MM.1S (cell line): ENCODE measurements at regions not wholly inside any gene's neighbourhood (a gene's known extent, or its start where the extent isn't known, plus 50 kb on each side); places are given as distances from the start of the nearest gene placed in this dataset.

Experiments used
- DNase-seq: peaks from one replicate; pipeline ENCODE4 v3.0.0-alpha.2; 2015
- H2AFZ ChIP-seq: fragments of 300-600 bp; sonication (generic); 2 replicates; pipeline ENCODE4 v1.6.0; 2016; ENCODE audit warnings: antibody characterized with exemption, low read length
- H3F3A ChIP-seq: fragments of 300-600 bp; sonication (generic); 2 replicates; pipeline ENCODE4 v1.6.1; 2016; ENCODE audit warnings: mild to moderate bottlenecking, antibody characterized with exemption, low read length, moderate library complexity, mixed read lengths; ENCODE audit not compliant: insufficient read depth
- H3K27ac ChIP-seq: fragments of 300-600 bp; sonication (generic); 2 replicates; pipeline ENCODE4 v1.5.1; 2016; ENCODE audit warnings: mild to moderate bottlenecking, low read length
- H3K27me3 ChIP-seq: fragments of 300-600 bp; sonication (generic); replicated peaks from 2 replicates; pipeline ENCODE4 v1.6.0; 2016; ENCODE audit warnings: low read length; ENCODE audit not compliant: insufficient read depth
- H3K36me3 ChIP-seq: fragments of 300-600 bp; sonication (generic); replicated peaks from 2 replicates; pipeline ENCODE4 v1.6.1; 2016; ENCODE audit warnings: mild to moderate bottlenecking, low read length, mixed read lengths; ENCODE audit not compliant: insufficient read depth
- H3K4me1 ChIP-seq: fragments of 300-600 bp; sonication (generic); 2 replicates; pipeline ENCODE4 v1.6.1; 2016; ENCODE audit warnings: low read length, mixed read lengths
- H3K4me2 ChIP-seq: fragments of 300-600 bp; sonication (generic); 2 replicates; pipeline ENCODE4 v1.6.0; 2016; ENCODE audit warnings: low read depth, low read length
- H3K4me3 ChIP-seq: fragments of 300-600 bp; sonication (generic); 2 replicates; pipeline ENCODE4 v1.5.1; 2016; ENCODE audit warnings: low read length, mixed read lengths
- H3K79me2 ChIP-seq: fragments of 300-600 bp; sonication (generic); 2 replicates; pipeline ENCODE4 v1.6.1; 2016; ENCODE audit warnings: mixed run types, low read length, mixed read lengths
- H3K9ac ChIP-seq: fragments of 300-600 bp; sonication (generic); 2 replicates; pipeline ENCODE4 v1.6.1; 2016; ENCODE audit warnings: low read length, mixed read lengths
- H3K9me2 ChIP-seq: fragments of 300-600 bp; sonication (generic); replicated peaks from 2 replicates; pipeline ENCODE4 v1.6.1; 2016; ENCODE audit warnings: mild to moderate bottlenecking, low read length, mixed read lengths; ENCODE audit not compliant: insufficient read depth
- H3K9me3 ChIP-seq: fragments of 300-600 bp; sonication (generic); replicated peaks from 2 replicates; pipeline ENCODE4 v1.6.1; 2016; ENCODE audit warnings: mild to moderate bottlenecking, low read length, mixed read lengths; ENCODE audit not compliant: insufficient read depth
- H4K20me1 ChIP-seq: fragments of 300-600 bp; sonication (generic); 2 replicates; pipeline ENCODE4 v1.6.1; 2016; ENCODE audit warnings: mild to moderate bottlenecking, low read length, moderate library complexity, mixed read lengths; ENCODE audit not compliant: insufficient read depth
- CTCF ChIP-seq: fragments of 300-600 bp; sonication (generic); IDR thresholded peaks from 2 replicates; pipeline ENCODE4 v1.5.1; 2016; ENCODE audit warnings: antibody characterized with exemption, low read length, mixed read lengths
- EZH2 ChIP-seq: fragments of 300-600 bp; sonication (generic); optimal IDR thresholded peaks from 2 replicates; pipeline ENCODE3; 2017; ENCODE audit warnings: low read depth, mild to moderate bottlenecking, antibody characterized with exemption, low read length, mixed read lengths
- EZH2phosphoT487 ChIP-seq: fragments of 300-600 bp; sonication (generic); IDR thresholded peaks from 2 replicates; pipeline ENCODE4 v1.6.1; 2018; ENCODE audit warnings: antibody characterized with exemption, low read length

DNA sequence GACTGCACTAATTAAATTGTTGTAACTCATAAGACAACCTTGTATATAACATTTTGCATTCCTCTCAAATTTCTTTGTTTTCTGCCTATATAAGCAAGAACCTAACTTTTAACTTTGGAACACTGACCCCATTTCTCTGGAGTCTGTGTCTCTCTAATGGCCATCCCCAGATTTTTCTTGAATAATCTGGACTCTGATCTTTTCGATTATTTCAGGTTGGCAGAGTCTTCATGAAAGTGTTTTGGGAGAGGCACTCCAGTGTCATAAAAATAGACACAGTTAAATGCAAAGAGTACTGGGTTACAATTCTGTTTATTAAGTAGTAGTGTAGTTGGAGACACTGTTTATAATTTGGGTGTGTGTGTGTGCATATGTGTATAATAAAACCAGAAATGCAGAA lies 1467.7 kb upstream of the CELF4 start:
- Histone ChIP-seq H3K27me3 (no peaks in the 10 kb centered on the region), H3K9me2 (no peaks in the 10 kb centered on the region), H3K4me2 (no peak overlapping the region), H4K20me1 (no peaks in the 10 kb centered on the region), H3K79me2 (no peaks in the 10 kb centered on the region), H3F3A (no peaks in the 10 kb centered on the region), H3K9ac (no peak overlapping the region), H3K36me3 (no peaks in the 10 kb centered on the region), H2AFZ (no peak overlapping the region), H3K4me1 (no peaks in the 10 kb centered on the region), H3K9me3 (no peaks in the 10 kb centered on the region), H3K4me3 (no peak overlapping the region), H3K27ac (no peak overlapping the region)
- no peak for DNase-seq
- TF ChIP-seq CTCF, result no peak
- TF ChIP-seq EZH2phosphoT487, result no peak
- no peak for TF ChIP-seq EZH2

DNA sequence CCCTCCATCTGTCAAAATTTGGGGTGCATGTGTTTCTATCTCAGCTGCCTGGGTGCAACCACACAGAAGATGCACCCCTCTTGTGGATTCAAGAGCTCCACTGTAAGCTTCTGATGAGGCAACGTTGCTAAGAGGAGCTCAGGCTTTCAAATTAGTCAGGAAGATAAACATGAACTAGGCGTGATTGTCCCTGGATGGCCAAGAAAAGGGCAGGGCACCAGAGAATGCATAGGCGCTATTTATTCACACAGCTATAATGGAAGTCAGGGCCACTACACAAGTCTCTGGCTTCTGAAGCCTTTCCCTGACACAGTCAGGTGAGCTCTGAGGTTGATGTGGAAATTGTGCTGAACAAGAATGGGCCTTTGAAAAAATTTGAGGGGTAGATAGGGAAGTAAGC lies 1466.0 kb upstream of the CELF4 start:
- Histone ChIP-seq H3K79me2 (no peaks in the 10 kb centered on the region), H3K9me3 (no peaks in the 10 kb centered on the region), H3K9me2 (no peaks in the 10 kb centered on the region), H2AFZ (no peak overlapping the region), H3K27ac (no peak overlapping the region), H4K20me1 (no peaks in the 10 kb centered on the region), H3K27me3 (no peaks in the 10 kb centered on the region), H3K4me3 (no peak overlapping the region), H3K36me3 (no peaks in the 10 kb centered on the region), H3K4me2 (no peak overlapping the region), H3F3A (no peaks in the 10 kb centered on the region), H3K9ac (no peak overlapping the region), H3K4me1 (no peaks in the 10 kb centered on the region)
- TF ChIP-seq EZH2 (no peak), EZH2phosphoT487 (no peak), CTCF (no peak)
- DNase-seq, result no peak

GRCh38 chr18:39030124-39030655 lies 1464.6 kb upstream of the CELF4 start:
- H4K20me1 ChIP-seq, result no peaks in the 10 kb centered on the region
- no peak overlapping the region for H2AFZ ChIP-seq
- no peaks in the 10 kb centered on the region for H3K27me3 ChIP-seq
- no peaks in the 10 kb centered on the region for H3K9me2 ChIP-seq
- H3K27ac ChIP-seq, result no peak overlapping the region
- no peak overlapping the region for H3K4me3 ChIP-seq
- DNase-seq, result no peak
- no peak overlapping the region for H3K4me2 ChIP-seq
- H3K4me1 ChIP-seq, result no peaks in the 10 kb centered on the region
- H3K9me3 ChIP-seq, result no peaks in the 10 kb centered on the region
- no peaks in the 10 kb centered on the region for H3K79me2 ChIP-seq
- no peaks in the 10 kb centered on the region for H3F3A ChIP-seq
- TF ChIP-seq EZH2, result no peak
- TF ChIP-seq EZH2phosphoT487, result no peak
- TF ChIP-seq CTCF, result no peak
- H3K9ac ChIP-seq, result no peak overlapping the region
- no peaks in the 10 kb centered on the region for H3K36me3 ChIP-seq
